AG10803 (cell line): ENCODE measurements at regions not wholly inside any gene's neighbourhood (a gene's known extent, or its start where the extent isn't known, plus 50 kb on each side); places are given as distances from the start of the nearest gene placed in this dataset.

Experiments
- DNase-seq: peaks from one replicate; pipeline ENCODE4 v3.0.0; 2010; ENCODE audit warnings: low read depth
- H3K4me3 ChIP-seq: 2 replicates; pipeline ENCODE4 v1.5.1; 2011; ENCODE audit warnings: mild to moderate bottlenecking, low read length, control low read depth
- TF ChIP-seq, protein P1 (sequence below): conservative IDR thresholded peaks from 2 replicates; pipeline ENCODE4 v1.5.1; 2011; ENCODE audit warnings: mild to moderate bottlenecking, low read length, control low read depth, inconsistent platforms

DNA sequence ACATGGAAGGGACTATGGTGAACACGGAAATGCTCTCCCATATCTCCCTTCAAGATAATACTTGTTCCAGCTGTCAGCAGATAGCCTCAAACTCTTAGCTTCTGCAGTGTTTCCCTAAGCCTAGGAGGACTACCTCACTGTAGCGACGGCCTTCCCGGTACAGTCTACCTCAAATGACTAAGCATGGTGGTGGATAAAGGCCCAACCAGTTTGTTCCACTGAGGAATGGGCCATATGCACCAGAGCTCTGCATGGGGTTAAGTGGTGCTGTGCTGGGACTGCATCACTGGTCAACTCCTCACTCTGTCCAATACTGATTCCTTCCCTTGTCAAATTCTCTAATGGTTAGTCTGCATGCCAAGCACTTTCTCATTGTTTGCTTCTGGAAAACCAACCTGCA, 119.6 kb upstream of the GNPDA2 start:
- TF ChIP-seq, protein P1, sequence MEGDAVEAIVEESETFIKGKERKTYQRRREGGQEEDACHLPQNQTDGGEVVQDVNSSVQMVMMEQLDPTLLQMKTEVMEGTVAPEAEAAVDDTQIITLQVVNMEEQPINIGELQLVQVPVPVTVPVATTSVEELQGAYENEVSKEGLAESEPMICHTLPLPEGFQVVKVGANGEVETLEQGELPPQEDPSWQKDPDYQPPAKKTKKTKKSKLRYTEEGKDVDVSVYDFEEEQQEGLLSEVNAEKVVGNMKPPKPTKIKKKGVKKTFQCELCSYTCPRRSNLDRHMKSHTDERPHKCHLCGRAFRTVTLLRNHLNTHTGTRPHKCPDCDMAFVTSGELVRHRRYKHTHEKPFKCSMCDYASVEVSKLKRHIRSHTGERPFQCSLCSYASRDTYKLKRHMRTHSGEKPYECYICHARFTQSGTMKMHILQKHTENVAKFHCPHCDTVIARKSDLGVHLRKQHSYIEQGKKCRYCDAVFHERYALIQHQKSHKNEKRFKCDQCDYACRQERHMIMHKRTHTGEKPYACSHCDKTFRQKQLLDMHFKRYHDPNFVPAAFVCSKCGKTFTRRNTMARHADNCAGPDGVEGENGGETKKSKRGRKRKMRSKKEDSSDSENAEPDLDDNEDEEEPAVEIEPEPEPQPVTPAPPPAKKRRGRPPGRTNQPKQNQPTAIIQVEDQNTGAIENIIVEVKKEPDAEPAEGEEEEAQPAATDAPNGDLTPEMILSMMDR = no peak
- DNase-seq = no peak
- H3K4me3 ChIP-seq = no peak overlapping the region

- DNase-seq = no peak
- no peak overlapping the region for H3K4me3 ChIP-seq
- TF ChIP-seq, protein P1 = no peak
These were observed 119.0 kb upstream of the GNPDA2 start for GRCh38 chr4:44845309-44845708.

DNA sequence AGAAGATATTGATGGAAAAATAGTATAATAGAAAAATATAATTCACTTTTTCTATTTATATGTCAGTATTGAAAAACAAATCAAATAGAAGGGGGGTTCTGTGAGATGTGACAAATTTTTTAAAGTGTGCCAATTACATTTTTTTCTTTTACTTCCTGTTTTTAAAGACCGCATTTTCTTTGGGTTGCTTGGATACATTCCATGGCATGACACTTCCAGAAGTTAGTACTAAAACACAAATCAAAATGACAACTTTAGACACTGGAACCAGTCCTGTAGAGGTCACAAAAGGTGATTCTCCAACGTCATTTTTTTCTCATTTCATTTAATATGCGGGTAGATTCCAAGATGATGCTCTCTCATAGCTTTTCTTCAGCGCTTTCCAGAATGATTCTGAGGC, 116.2 kb upstream of the GNPDA2 start:
- no peak overlapping the region for H3K4me3 ChIP-seq
- DNase-seq = no peak
- TF ChIP-seq, protein P1 = no peak

- no peak for DNase-seq
- TF ChIP-seq, protein P1 = no peak
- H3K4me3 ChIP-seq = no peak overlapping the region
These were observed 91.6 kb upstream of the GNPDA2 start for GRCh38 chr4:44817930-44818329.

GRCh38 chr4:44806071-44806470, 79.7 kb upstream of the GNPDA2 start:
- no peak overlapping the region for H3K4me3 ChIP-seq
- TF ChIP-seq, protein P1 = no peak
- no peak for DNase-seq

- TF ChIP-seq, protein P1 = no peak
- no peak for DNase-seq
- H3K4me3 ChIP-seq = no peak overlapping the region
These were observed 77.9 kb upstream of the GNPDA2 start for GRCh38 chr4:44804301-44804700.

GRCh38 chr4:44801384-44801783, 75.0 kb upstream of the GNPDA2 start:
- no peak overlapping the region for H3K4me3 ChIP-seq
- DNase-seq = no peak
- TF ChIP-seq, protein P1 = no peak
